Brain microvascular endothelial cell (primary cell): ENCODE measurements at regions not wholly inside any gene's neighbourhood (a gene's known extent, or its start where the extent isn't known, plus 50 kb on each side); places are given as distances from the start of the nearest gene placed in this dataset.
"Not testable (repeated sequence)": the region's sequence is repeated elsewhere in the genome, so short reads cannot be mapped to it uniquely, and the experiment has no call there.

Experiments
- DNase-seq: peaks from one replicate; pipeline ENCODE4 v3.0.0-alpha.2; 2020
- H3K27ac ChIP-seq: fragments of 250-450 bp; sonication (Bioruptor Pico); 2 replicates; pipeline ENCODE4 v1.5.1; 2020; ENCODE audit warnings: mild to moderate bottlenecking, moderate library complexity
- H3K27me3 ChIP-seq: fragments of 250-450 bp; sonication (Bioruptor Pico); replicated peaks from 2 replicates; pipeline ENCODE4 v1.5.1; 2020; ENCODE audit warnings: mild to moderate bottlenecking
- H3K36me3 ChIP-seq: fragments of 250-450 bp; sonication (Bioruptor Pico); replicated peaks from 2 replicates; pipeline ENCODE4 v1.5.1; 2020; ENCODE audit warnings: mild to moderate bottlenecking
- H3K4me3 ChIP-seq: 2 replicates; pipeline ENCODE4 v1.5.1; 2011; ENCODE audit warnings: low read depth, mild to moderate bottlenecking, control low read depth, low read length, moderate library complexity
- in situ Hi-C: cut with HindIII; loops from 2 replicates; pipeline ENCODE4 v1.10.0; 2017; ENCODE audit warnings: low sequenced_read_pairs, low pct_ligation_motif_present
- TF ChIP-seq, protein P1 (sequence below): IDR thresholded peaks from 2 replicates; pipeline ENCODE4 v1.5.1; 2011; ENCODE audit warnings: low read depth, mild to moderate bottlenecking, moderate library complexity, low read length, control low read depth, inconsistent platforms; ENCODE audit errors: missing control alignments

DNA sequence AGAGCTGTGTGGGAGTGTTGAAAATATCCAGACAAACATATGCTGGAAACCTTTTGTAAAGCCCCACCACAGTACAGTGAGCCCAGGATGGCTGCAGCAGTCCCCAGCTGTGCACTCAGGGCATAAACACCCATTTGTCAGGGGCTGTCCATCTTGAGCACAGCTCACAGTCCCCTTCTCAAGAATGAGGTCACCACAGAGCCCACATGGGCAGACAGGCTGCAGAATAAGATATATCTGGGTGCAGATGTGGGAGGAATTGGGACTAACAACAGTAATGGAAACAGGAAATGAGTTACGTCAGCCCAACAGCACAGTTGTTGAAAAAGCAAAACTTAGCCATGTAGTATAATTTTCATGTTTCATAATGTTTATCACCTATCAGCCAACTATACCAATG is 219.6 kb downstream of the ETAA1 start:
- in situ Hi-C loops, result no loop called here
- TF ChIP-seq, protein P1, sequence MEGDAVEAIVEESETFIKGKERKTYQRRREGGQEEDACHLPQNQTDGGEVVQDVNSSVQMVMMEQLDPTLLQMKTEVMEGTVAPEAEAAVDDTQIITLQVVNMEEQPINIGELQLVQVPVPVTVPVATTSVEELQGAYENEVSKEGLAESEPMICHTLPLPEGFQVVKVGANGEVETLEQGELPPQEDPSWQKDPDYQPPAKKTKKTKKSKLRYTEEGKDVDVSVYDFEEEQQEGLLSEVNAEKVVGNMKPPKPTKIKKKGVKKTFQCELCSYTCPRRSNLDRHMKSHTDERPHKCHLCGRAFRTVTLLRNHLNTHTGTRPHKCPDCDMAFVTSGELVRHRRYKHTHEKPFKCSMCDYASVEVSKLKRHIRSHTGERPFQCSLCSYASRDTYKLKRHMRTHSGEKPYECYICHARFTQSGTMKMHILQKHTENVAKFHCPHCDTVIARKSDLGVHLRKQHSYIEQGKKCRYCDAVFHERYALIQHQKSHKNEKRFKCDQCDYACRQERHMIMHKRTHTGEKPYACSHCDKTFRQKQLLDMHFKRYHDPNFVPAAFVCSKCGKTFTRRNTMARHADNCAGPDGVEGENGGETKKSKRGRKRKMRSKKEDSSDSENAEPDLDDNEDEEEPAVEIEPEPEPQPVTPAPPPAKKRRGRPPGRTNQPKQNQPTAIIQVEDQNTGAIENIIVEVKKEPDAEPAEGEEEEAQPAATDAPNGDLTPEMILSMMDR, result no peak
- no peak overlapping the region for H3K27ac ChIP-seq
- H3K36me3 ChIP-seq, result no peaks in the 10 kb centered on the region
- DNase-seq, result peak; percentile 13
- no peak overlapping the region for H3K4me3 ChIP-seq
- H3K27me3 ChIP-seq, result no peaks in the 10 kb centered on the region

DNA sequence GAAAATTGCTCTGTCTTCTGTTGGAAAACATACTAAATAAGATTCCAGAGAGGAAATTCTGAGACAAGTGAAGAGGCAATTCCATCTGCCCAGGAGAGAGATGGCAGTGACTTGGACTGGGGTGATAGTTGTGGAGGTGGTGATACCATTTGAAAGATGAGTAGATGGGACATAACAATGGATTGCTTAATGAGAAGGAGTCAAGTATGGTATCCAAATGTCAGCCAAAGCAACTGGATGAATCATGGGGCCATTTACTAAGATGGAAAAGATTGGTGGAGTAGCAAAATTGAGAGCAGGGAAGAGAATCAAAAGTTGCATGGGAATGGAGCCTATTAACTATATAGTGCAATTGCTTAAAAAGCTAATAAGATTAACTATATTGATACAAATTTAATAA is 222.1 kb downstream of the ETAA1 start:
- Histone ChIP-seq H3K27ac (no peak overlapping the region), H3K27me3 (no peaks in the 10 kb centered on the region), H3K4me3 (no peak overlapping the region), H3K36me3 (no peaks in the 10 kb centered on the region)
- TF ChIP-seq, protein P1, result no peak
- DNase-seq, result no peak
- in situ Hi-C loops, result no loop called here

DNA sequence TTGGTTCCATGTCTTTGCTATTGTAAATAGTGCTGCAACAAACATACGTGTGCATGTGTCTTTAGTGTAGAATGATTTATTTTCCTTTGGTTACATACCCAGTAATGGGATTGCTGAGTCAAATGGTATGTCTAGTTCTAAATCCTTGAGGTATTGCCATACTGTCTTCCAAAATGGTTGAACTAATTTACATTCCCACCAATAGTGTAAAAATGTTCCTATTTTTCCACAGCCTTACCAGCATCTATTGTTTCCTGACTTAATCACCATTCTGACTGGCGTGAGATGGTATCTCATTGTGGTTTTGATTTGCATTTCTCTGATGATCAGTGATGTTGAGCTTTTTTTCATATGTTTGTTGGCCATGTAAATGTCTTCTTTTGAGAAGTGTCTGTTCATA is 226.6 kb downstream of the ETAA1 start:
- in situ Hi-C loops, H3K27me3 ChIP-seq, DNase-seq, H3K36me3 ChIP-seq, H3K4me3 ChIP-seq, H3K27ac ChIP-seq: not testable (repeated sequence)

DNA sequence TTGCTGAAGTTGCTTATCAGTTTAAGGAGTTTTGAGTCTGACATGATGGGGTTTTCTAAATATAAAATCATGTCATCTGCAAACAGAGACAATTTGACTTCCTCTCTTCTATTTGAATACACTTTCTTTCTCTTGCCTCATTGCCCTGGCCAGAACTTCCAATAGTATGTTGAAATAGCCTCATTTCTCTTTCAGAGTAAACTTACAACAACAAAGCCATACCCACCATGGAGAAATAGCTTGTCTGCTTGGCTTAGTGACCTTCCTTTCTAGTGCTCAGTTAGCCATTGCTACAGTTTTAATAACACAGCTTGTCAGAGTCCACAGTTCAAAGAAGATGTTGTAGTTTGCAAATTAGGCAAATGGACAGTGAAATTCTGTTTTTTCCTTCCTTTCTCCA is 228.0 kb downstream of the ETAA1 start:
- Histone ChIP-seq H3K27me3 (no peaks in the 10 kb centered on the region), H3K27ac (no peak overlapping the region), H3K36me3 (no peaks in the 10 kb centered on the region), H3K4me3 (no peak overlapping the region)
- DNase-seq, result no peak
- TF ChIP-seq, protein P1, result no peak
- in situ Hi-C loops, result no loop called here

DNA sequence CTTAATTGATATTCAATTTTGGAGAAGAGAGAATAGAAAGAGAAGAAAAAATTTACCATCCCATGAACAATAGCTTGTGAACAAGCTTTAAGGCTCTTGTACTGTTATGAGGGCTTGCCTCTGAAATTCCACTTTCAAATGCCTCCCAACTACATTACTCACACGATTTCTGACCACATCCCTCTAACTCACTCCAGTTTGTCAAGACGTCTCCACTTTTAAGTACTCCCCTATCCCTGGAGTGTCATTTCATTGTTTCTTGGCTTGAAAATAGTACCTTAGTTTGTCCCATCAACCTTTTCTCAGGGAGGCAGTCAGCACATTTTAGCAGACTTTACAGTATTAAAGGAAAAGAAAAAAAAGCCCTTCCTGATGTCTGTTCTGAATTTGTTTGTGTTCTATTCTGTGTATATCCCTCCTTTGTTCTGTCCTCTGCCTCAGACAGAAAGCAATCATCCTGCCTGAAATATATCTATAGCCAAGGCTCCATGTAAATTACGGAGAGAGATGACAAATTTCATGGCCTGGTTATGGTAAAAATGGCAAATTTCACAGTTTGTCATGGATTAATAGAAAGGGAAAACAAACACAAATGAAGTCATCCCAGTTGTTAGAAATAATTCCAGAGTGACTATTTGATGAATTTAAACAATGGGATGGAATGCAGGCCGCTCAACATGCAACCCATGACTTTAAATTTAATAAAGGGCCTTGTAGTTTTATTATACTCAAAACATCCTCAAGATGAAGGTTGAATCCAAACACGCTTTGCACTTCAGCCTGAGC is 228.8 kb downstream of the ETAA1 start:
- Histone ChIP-seq H3K4me3 (no peak overlapping the region), H3K36me3 (no peaks in the 10 kb centered on the region), H3K27ac (no peak overlapping the region), H3K27me3 (no peaks in the 10 kb centered on the region)
- TF ChIP-seq, protein P1, result no peak
- in situ Hi-C loops, result no loop called here
- peak; percentile 10 for DNase-seq

DNA sequence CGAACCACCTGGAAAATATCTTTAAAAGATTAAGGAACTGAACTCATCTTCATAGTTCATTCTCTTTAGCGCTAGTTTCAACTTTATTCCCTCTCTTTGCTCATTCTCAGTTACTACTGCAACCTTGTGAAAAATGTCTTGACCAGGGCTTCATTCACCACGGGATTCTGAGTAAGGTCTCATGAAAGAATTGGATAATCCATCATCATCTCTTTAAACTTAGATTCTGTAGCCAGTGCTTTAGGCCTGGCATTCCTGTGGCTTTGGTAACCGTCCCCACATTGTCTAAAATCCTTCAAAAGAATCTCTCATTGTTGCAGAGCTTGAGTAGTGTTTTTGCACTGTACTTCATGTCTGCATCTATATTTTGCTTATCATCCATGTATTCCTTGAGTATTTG is 229.5 kb downstream of the ETAA1 start:
- no peaks in the 10 kb centered on the region for H3K36me3 ChIP-seq
- no peaks in the 10 kb centered on the region for H3K27me3 ChIP-seq
- TF ChIP-seq, protein P1, result no peak
- peak; percentile 11 for DNase-seq
- in situ Hi-C loops, result no loop called here
- H3K27ac ChIP-seq, result no peak overlapping the region
- H3K4me3 ChIP-seq, result no peak overlapping the region
